SK-N-SH treated with all-trans-retinoic acid at 6 μM for 48 hours (cell line): ENCODE measurements at regions not wholly inside any gene's neighbourhood (a gene's known extent, or its start where the extent isn't known, plus 50 kb on each side); places are given as distances from the start of the nearest gene placed in this dataset.

Source experiments
- ATAC-seq: fragments of 200-7000 bp; cut with Tn5 transposase; 3 replicates; pipeline ENCODE4 v1.9.1; 2020; ENCODE audit warnings: mild to moderate bottlenecking, moderate library complexity
- ARNTL ChIP-seq: fragments of 450-650 bp; formaldehyde crosslinking; IDR thresholded peaks from 2 replicates; pipeline ENCODE4 v1.5.0; 2020; ENCODE audit warnings: low read depth, mild to moderate bottlenecking, moderate library complexity, borderline replicate concordance
- CSDC2 ChIP-seq: fragments of 250-450 bp; sonication (Bioruptor Pico); IDR thresholded peaks from 2 replicates; pipeline ENCODE4 v1.5.0; 2020; ENCODE audit warnings: mild to moderate bottlenecking, moderate library complexity
- ESRRG ChIP-seq: fragments of 250-450 bp; sonication (Bioruptor Pico); IDR thresholded peaks from 2 replicates; pipeline ENCODE4 v1.6.1; 2021; ENCODE audit warnings: mild to moderate bottlenecking
- OSR1 ChIP-seq: fragments of 250-450 bp; sonication (Bioruptor Pico); IDR thresholded peaks from 2 replicates; pipeline ENCODE4 v1.8.0; 2022; ENCODE audit warnings: moderate library complexity, mild to moderate bottlenecking, inconsistent platforms
- PPARA ChIP-seq: fragments of 250-450 bp; sonication (Bioruptor Pico); IDR thresholded peaks from 2 replicates; pipeline ENCODE4 v1.5.0; 2020; ENCODE audit warnings: mild to moderate bottlenecking, borderline replicate concordance
- RARB ChIP-seq: fragments of 250-450 bp; sonication (Bioruptor Pico); IDR thresholded peaks from 2 replicates; pipeline ENCODE4 v1.8.0; 2021; ENCODE audit warnings: mild to moderate bottlenecking, moderate library complexity
- SNAI2 ChIP-seq: fragments of 250-450 bp; sonication (Bioruptor Pico); IDR thresholded peaks from 2 replicates; pipeline ENCODE4 v1.5.0; 2020; ENCODE audit warnings: mild to moderate bottlenecking, moderate library complexity
- TCF4 ChIP-seq: fragments of 250-450 bp; sonication (Bioruptor Pico); IDR thresholded peaks from 2 replicates; pipeline ENCODE4 v1.8.0; 2021; ENCODE audit warnings: mild to moderate bottlenecking, moderate library complexity, borderline replicate concordance
- TOX ChIP-seq: fragments of 250-450 bp; sonication (Bioruptor Pico); IDR thresholded peaks from 2 replicates; pipeline ENCODE4 v1.8.0; 2021; ENCODE audit warnings: mild to moderate bottlenecking, moderate library complexity, borderline replicate concordance
- ZC3H10 ChIP-seq: fragments of 250-450 bp; sonication (Bioruptor Pico); IDR thresholded peaks from 2 replicates; pipeline ENCODE4 v1.5.1; 2021; ENCODE audit warnings: mild to moderate bottlenecking, moderate library complexity
- ZFP3 ChIP-seq: fragments of 250-450 bp; sonication (Bioruptor Pico); IDR thresholded peaks from 2 replicates; pipeline ENCODE4 v1.5.0; 2020; ENCODE audit warnings: mild to moderate bottlenecking, moderate library complexity
- ZFP30 ChIP-seq: fragments of 450-650 bp; formaldehyde crosslinking; IDR thresholded peaks from 2 replicates; pipeline ENCODE4 v1.5.0; 2022; ENCODE audit warnings: mild to moderate bottlenecking, moderate library complexity
- ZNF565 ChIP-seq: fragments of 450-650 bp; formaldehyde crosslinking; conservative IDR thresholded peaks from 2 replicates; pipeline ENCODE4 v1.5.0; 2020; ENCODE audit warnings: low read depth, mild to moderate bottlenecking, moderate library complexity
- ZNF70 ChIP-seq: fragments of 450-650 bp; formaldehyde crosslinking; IDR thresholded peaks from 2 replicates; pipeline ENCODE4 v1.5.0; 2020; ENCODE audit warnings: mild to moderate bottlenecking, moderate library complexity
- ZNF8 ChIP-seq: fragments of 450-650 bp; formaldehyde crosslinking; IDR thresholded peaks from 2 replicates; pipeline ENCODE4 v1.5.0; 2020; ENCODE audit warnings: mild to moderate bottlenecking, moderate library complexity
- TF ChIP-seq, protein P1 (sequence below): fragments of 250-450 bp; sonication (Bioruptor Pico); IDR thresholded peaks from 2 replicates; pipeline ENCODE4 v1.8.0; 2021; ENCODE audit warnings: low read depth, mild to moderate bottlenecking, moderate library complexity, borderline replicate concordance
- TF ChIP-seq, protein P2 (sequence below): fragments of 250-450 bp; sonication (Bioruptor Pico); IDR thresholded peaks from 2 replicates; pipeline ENCODE4 v1.8.0; 2020; ENCODE audit warnings: mild to moderate bottlenecking, moderate library complexity, borderline replicate concordance
- TF ChIP-seq, protein P3 (sequence below): fragments of 250-450 bp; sonication (Bioruptor Pico); IDR thresholded peaks from 2 replicates; pipeline ENCODE4 v1.5.0; 2020; ENCODE audit warnings: mild to moderate bottlenecking, moderate library complexity
- TF ChIP-seq, protein P4 (sequence below): fragments of 250-450 bp; sonication (Bioruptor Pico); IDR thresholded peaks from 2 replicates; pipeline ENCODE4 v1.5.1; 2021; ENCODE audit warnings: mild to moderate bottlenecking, moderate library complexity
- TF ChIP-seq, protein P5 (sequence below): fragments of 250-450 bp; sonication (Bioruptor Pico); IDR thresholded peaks from 2 replicates; pipeline ENCODE4 v1.5.1; 2020; ENCODE audit warnings: low read depth, mild to moderate bottlenecking, moderate library complexity

DNA sequence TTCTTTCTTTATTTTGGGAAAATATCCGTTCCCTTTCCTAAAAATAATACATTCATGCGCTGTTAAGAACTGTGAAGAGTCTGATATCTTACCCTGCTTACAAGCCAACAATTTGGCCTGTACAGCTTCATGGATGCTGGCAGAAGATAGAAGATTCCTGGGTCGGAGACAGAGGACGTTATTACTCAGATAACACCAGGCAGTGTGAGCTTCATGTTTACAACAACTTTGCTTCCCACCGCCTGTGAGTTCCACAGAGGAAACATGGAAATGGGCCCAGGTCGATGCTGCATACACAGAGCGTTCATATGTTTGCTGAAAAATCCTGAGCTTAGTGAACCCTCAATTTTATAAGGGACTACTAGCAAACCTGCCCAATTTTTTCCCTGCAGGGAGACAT lies 705.6 kb upstream of the SEL1L start (continued):
- TF ChIP-seq ARNTL (CRISPR knock-in tag) (no peak), CSDC2 (CRISPR knock-in tag) (no peak)
- TF ChIP-seq, protein P1, sequence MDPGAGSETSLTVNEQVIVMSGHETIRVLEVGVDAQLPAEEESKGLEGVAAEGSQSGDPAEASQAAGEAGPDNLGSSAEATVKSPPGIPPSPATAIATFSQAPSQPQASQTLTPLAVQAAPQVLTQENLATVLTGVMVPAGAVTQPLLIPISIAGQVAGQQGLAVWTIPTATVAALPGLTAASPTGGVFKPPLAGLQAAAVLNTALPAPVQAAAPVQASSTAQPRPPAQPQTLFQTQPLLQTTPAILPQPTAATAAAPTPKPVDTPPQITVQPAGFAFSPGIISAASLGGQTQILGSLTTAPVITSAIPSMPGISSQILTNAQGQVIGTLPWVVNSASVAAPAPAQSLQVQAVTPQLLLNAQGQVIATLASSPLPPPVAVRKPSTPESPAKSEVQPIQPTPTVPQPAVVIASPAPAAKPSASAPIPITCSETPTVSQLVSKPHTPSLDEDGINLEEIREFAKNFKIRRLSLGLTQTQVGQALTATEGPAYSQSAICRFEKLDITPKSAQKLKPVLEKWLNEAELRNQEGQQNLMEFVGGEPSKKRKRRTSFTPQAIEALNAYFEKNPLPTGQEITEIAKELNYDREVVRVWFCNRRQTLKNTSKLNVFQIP = no peak

DNA sequence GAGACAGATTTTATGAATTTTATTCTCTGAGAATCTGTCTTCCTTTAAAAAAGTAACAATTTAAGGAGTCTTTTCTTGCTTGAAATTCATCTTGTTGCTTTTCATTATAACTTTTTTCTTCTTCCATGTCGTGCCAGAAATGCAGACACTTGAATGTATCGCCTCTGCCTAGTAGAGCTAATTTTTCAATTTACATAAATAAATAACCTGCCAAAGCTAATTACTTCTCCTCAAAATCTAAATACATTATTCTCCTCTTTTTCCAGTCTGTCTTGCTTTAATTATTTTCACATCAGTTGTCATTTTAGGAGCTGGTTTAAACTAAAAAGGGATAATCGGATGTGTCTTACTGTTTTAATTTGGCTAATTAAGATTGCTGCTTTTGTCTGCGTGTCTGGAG lies 711.1 kb upstream of the SEL1L start:
- no peak for ATAC-seq
- TF ChIP-seq, protein P2, sequence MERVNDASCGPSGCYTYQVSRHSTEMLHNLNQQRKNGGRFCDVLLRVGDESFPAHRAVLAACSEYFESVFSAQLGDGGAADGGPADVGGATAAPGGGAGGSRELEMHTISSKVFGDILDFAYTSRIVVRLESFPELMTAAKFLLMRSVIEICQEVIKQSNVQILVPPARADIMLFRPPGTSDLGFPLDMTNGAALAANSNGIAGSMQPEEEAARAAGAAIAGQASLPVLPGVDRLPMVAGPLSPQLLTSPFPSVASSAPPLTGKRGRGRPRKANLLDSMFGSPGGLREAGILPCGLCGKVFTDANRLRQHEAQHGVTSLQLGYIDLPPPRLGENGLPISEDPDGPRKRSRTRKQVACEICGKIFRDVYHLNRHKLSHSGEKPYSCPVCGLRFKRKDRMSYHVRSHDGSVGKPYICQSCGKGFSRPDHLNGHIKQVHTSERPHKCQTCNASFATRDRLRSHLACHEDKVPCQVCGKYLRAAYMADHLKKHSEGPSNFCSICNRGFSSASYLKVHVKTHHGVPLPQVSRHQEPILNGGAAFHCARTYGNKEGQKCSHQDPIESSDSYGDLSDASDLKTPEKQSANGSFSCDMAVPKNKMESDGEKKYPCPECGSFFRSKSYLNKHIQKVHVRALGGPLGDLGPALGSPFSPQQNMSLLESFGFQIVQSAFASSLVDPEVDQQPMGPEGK (CRISPR knock-in tag) = no peak
- TF ChIP-seq, protein P3, sequence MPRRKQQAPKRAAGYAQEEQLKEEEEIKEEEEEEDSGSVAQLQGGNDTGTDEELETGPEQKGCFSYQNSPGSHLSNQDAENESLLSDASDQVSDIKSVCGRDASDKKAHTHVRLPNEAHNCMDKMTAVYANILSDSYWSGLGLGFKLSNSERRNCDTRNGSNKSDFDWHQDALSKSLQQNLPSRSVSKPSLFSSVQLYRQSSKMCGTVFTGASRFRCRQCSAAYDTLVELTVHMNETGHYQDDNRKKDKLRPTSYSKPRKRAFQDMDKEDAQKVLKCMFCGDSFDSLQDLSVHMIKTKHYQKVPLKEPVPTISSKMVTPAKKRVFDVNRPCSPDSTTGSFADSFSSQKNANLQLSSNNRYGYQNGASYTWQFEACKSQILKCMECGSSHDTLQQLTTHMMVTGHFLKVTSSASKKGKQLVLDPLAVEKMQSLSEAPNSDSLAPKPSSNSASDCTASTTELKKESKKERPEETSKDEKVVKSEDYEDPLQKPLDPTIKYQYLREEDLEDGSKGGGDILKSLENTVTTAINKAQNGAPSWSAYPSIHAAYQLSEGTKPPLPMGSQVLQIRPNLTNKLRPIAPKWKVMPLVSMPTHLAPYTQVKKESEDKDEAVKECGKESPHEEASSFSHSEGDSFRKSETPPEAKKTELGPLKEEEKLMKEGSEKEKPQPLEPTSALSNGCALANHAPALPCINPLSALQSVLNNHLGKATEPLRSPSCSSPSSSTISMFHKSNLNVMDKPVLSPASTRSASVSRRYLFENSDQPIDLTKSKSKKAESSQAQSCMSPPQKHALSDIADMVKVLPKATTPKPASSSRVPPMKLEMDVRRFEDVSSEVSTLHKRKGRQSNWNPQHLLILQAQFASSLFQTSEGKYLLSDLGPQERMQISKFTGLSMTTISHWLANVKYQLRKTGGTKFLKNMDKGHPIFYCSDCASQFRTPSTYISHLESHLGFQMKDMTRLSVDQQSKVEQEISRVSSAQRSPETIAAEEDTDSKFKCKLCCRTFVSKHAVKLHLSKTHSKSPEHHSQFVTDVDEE = no peak
- no peak for TF ChIP-seq ESRRG (CRISPR knock-in tag)
- TF ChIP-seq SNAI2 (CRISPR knock-in tag) = no peak
- no peak for TF ChIP-seq ZFP3 (CRISPR knock-in tag)
- TF ChIP-seq, protein P4, sequence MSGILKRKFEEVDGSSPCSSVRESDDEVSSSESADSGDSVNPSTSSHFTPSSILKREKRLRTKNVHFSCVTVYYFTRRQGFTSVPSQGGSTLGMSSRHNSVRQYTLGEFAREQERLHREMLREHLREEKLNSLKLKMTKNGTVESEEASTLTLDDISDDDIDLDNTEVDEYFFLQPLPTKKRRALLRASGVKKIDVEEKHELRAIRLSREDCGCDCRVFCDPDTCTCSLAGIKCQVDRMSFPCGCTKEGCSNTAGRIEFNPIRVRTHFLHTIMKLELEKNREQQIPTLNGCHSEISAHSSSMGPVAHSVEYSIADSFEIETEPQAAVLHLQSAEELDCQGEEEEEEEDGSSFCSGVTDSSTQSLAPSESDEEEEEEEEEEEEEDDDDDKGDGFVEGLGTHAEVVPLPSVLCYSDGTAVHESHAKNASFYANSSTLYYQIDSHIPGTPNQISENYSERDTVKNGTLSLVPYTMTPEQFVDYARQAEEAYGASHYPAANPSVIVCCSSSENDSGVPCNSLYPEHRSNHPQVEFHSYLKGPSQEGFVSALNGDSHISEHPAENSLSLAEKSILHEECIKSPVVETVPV (CRISPR knock-in tag) = no peak
- TF ChIP-seq TCF4 (CRISPR knock-in tag) = no peak
- TF ChIP-seq ZNF8 (CRISPR knock-in tag) = no peak
- TF ChIP-seq PPARA (CRISPR knock-in tag) = no peak

DNA sequence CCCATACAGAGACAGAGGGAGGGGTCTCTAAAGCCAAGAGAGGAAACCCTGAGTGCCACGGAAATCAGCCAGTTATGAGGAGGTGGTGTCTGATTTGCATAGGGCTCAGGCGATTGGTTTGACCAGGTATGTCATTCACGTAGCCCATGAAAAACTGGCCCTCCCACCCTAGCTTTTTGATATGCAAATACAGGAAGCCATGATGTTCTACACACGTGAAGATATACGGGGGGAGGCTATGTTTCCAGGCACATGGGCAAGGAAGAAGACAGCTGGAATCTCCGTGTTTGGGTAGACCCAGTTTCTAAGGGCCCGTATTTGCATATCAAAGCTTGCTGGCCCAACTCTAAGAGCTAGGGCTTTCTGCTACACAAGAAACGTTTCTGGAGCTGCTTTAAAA lies 717.8 kb upstream of the SEL1L start:
- ATAC-seq = no peak
- TF ChIP-seq ZFP30 (CRISPR knock-in tag) (no peak), ZNF565 (CRISPR knock-in tag) (no peak), PPARA (CRISPR knock-in tag) (no peak), CSDC2 (CRISPR knock-in tag) (no peak), SNAI2 (CRISPR knock-in tag) (no peak), TCF4 (CRISPR knock-in tag) (no peak), TOX (CRISPR knock-in tag) (no peak), ESRRG (CRISPR knock-in tag) (no peak), OSR1 (CRISPR knock-in tag) (no peak), ZNF70 (CRISPR knock-in tag) (no peak), ZFP3 (CRISPR knock-in tag) (no peak), ZC3H10 (CRISPR knock-in tag) (no peak), ZNF8 (CRISPR knock-in tag) (no peak), RARB (CRISPR knock-in tag) (no peak)
- TF ChIP-seq, protein P1 = no peak
- TF ChIP-seq, protein P5, sequence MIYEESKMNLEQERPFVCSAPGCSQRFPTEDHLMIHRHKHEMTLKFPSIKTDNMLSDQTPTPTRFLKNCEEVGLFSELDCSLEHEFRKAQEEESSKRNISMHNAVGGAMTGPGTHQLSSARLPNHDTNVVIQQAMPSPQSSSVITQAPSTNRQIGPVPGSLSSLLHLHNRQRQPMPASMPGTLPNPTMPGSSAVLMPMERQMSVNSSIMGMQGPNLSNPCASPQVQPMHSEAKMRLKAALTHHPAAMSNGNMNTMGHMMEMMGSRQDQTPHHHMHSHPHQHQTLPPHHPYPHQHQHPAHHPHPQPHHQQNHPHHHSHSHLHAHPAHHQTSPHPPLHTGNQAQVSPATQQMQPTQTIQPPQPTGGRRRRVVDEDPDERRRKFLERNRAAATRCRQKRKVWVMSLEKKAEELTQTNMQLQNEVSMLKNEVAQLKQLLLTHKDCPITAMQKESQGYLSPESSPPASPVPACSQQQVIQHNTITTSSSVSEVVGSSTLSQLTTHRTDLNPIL = no peak
- TF ChIP-seq, protein P4 (CRISPR knock-in tag) = no peak
- TF ChIP-seq, protein P2 (CRISPR knock-in tag) = no peak
